ENCODE measurements at regions not wholly inside any gene's neighbourhood (a gene's known extent, or its start where the extent isn't known, plus 50 kb on each side); places are given as distances from the start of the nearest gene placed in this dataset.

DNA sequence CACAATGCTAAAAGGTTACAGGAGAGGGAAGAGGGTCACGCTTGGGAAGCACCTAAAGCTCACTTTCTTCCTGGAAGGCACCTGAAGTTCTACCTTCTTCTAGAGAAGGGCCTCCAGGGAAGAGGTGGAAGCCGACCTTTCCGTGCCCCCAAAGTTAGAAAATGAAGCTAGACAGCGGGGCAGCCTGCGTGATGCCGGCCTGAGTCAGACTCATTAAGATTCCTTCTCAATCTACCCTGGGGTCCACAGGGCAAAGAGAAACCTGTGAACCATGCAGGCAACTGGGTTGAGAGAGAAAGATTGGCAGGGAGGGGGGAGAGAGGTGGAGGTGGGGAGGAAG is 54.8 kb upstream of the CCDC167 start:
- DNase-seq, result no peak
- Histone ChIP-seq H3K4me3 (no peak overlapping the region), H3K9me3 (no peaks in the 10 kb centered on the region), H3K27ac (no peak overlapping the region), H3K36me3 (no peaks in the 10 kb centered on the region), H3K4me1 (no peaks in the 10 kb centered on the region), H3K27me3 (peaks cover 17% of the 10 kb centered on the region)
- intact Hi-C loops (cut with DNase I; ENCODE audit: low total_unique reads) (no loop called here), in situ Hi-C loops (cut with MboI; ENCODE audit: low pct_ligation_motif_present in 1 of 4, low pct_unique_long_range_greater_than_20kb in 1 of 4, low sequenced_read_pairs in 3 of 4) (no loop called here)
- TF ChIP-seq CTCF (IDR thresholded peaks at IDR 0.05) (no peak), POLR2AphosphoS5 (IDR thresholded peaks at IDR 0.05) (no peak), POLR2A (IDR thresholded peaks at IDR 0.05) (no peak), EP300 (IDR thresholded peaks at IDR 0.05; ENCODE audit: low read depth) (no peak)
- 73 to 82% methylated on average over 6 of the region's 6 CpGs for WGBS, 2 donors (ENCODE audit: low coverage in 1 of 2)

DNA sequence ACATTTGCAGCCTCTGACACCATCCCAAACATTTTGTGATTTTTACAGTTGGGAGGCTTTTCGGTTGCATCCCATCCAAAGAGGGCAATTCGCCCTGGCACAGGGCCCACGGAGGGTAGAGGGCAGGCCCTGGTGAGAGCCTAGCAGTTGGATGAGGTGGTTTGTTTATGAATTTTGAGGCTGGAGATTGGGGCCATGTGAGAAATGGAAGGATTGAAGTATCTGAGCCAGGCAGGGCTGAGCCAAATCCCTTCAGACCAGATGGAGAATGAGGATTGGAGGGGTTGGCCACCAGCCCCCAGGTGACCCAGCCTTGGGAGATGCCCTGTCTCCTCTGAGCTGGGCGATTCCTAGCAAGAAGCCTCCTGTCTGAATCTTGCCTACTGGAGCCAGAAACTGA is 52.6 kb upstream of the CCDC167 start:
- peaks cover 15% of the 10 kb centered on the region for H3K27me3 ChIP-seq
- no peaks in the 10 kb centered on the region for H3K36me3 ChIP-seq
- intact Hi-C loops (cut with DNase I; ENCODE audit: low total_unique reads), result no loop called here
- no peak for DNase-seq
- in situ Hi-C loops (cut with MboI; ENCODE audit: low pct_ligation_motif_present in 1 of 4, low pct_unique_long_range_greater_than_20kb in 1 of 4, low sequenced_read_pairs in 3 of 4), result no loop called here
- H3K4me1 ChIP-seq, result no peaks in the 10 kb centered on the region
- no peaks in the 10 kb centered on the region for H3K9me3 ChIP-seq
- WGBS, 2 donors (ENCODE audit: low coverage in 1 of 2), result 76% methylated on average over 4 of the region's 4 CpGs; no CpG with 5 or more reads in 1 of the 2 donors
- no peak overlapping the region for H3K4me3 ChIP-seq
- H3K27ac ChIP-seq, result no peak overlapping the region
- TF ChIP-seq CTCF (IDR thresholded peaks at IDR 0.05) (no peak), EP300 (IDR thresholded peaks at IDR 0.05; ENCODE audit: low read depth) (no peak), POLR2AphosphoS5 (IDR thresholded peaks at IDR 0.05) (no peak)

DNA sequence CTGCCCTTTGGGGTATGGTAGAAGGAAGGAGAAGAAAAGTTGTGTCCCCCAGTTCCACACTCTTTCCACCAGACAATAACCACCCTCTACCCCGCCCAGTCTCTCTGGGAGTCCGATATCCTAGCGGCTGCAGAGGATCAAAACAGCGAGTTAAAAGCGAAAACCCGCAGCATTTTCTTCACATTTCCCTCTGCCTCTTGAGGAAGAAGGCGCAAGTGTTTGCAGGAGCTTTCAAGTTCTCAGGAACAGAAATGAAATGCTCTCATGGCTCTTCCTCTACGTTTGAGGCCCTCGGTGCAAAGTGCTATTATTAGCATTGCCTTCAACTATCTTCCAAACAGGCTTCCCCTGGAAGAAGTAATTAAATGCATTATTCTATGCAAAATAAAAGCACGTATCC is 52.2 kb upstream of the CCDC167 start:
- H3K27ac ChIP-seq, result no peak overlapping the region
- no peak for DNase-seq
- TF ChIP-seq POLR2A (IDR thresholded peaks at IDR 0.05), result no peak
- no peak for TF ChIP-seq EP300 (IDR thresholded peaks at IDR 0.05; ENCODE audit: low read depth)
- TF ChIP-seq CTCF (IDR thresholded peaks at IDR 0.05), result no peak
- TF ChIP-seq POLR2AphosphoS5 (IDR thresholded peaks at IDR 0.05), result no peak
- H3K27me3 ChIP-seq, result peaks cover 11% of the 10 kb centered on the region
- H3K4me3 ChIP-seq, result no peak overlapping the region
- no peaks in the 10 kb centered on the region for H3K9me3 ChIP-seq
- WGBS, 2 donors (ENCODE audit: low coverage in 1 of 2), result 58 to 60% methylated on average over 8 to 10 of the region's 10 CpGs
- in situ Hi-C loops (cut with MboI; ENCODE audit: low pct_ligation_motif_present in 1 of 4, low pct_unique_long_range_greater_than_20kb in 1 of 4, low sequenced_read_pairs in 3 of 4), result no loop called here
- intact Hi-C loops (cut with DNase I; ENCODE audit: low total_unique reads), result no loop called here
- no peaks in the 10 kb centered on the region for H3K36me3 ChIP-seq
- H3K4me1 ChIP-seq, result no peaks in the 10 kb centered on the region

GRCh38 chr6:37551446-37551845 is 51.8 kb upstream of the CCDC167 start:
- WGBS, 2 donors (ENCODE audit: low coverage in 1 of 2), result 61 to 100% methylated on average over 1 to 3 of the region's 3 CpGs
- no peak for DNase-seq
- Histone ChIP-seq H3K9me3 (no peaks in the 10 kb centered on the region), H3K27ac (no peak overlapping the region), H3K27me3 (peaks cover 11% of the 10 kb centered on the region), H3K4me3 (no peak overlapping the region), H3K4me1 (no peaks in the 10 kb centered on the region), H3K36me3 (no peaks in the 10 kb centered on the region)
- in situ Hi-C loops (cut with MboI; ENCODE audit: low pct_ligation_motif_present in 1 of 4, low pct_unique_long_range_greater_than_20kb in 1 of 4, low sequenced_read_pairs in 3 of 4) (no loop called here), intact Hi-C loops (cut with DNase I; ENCODE audit: low total_unique reads) (no loop called here)
- TF ChIP-seq POLR2AphosphoS5 (IDR thresholded peaks at IDR 0.05), result no peak
- TF ChIP-seq POLR2A (IDR thresholded peaks at IDR 0.05), result no peak
- no peak for TF ChIP-seq EP300 (IDR thresholded peaks at IDR 0.05; ENCODE audit: low read depth)
- TF ChIP-seq CTCF (IDR thresholded peaks at IDR 0.05), result no peak
